Nephron progenitor cell (in vitro differentiated cells): ENCODE measurements at regions not wholly inside any gene's neighbourhood (a gene's known extent, or its start where the extent isn't known, plus 50 kb on each side); places are given as distances from the start of the nearest gene placed in this dataset.

Experiments used
- DNase-seq: peaks from one replicate; pipeline ENCODE4 v3.0.0; 2021
- H3K27ac Mint-ChIP-seq: 2 replicates; pipeline ENCODE4 v1.8.0; 2021; ENCODE audit warnings: mild to moderate bottlenecking, moderate library complexity, mixed read lengths
- H3K27me3 Mint-ChIP-seq: 2 replicates; pipeline ENCODE4 v1.8.0; 2021; ENCODE audit warnings: mild to moderate bottlenecking, low read depth, mixed read lengths; ENCODE audit not compliant: poor library complexity
- H3K36me3 Mint-ChIP-seq: 2 replicates; pipeline ENCODE4 v1.8.0; 2021; ENCODE audit warnings: low read depth, mixed read lengths
- H3K4me1 Mint-ChIP-seq: 2 replicates; pipeline ENCODE4 v1.8.0; 2021; ENCODE audit warnings: mixed read lengths
- H3K4me3 Mint-ChIP-seq: 2 replicates; pipeline ENCODE4 v1.8.0; 2021; ENCODE audit warnings: mild to moderate bottlenecking, moderate library complexity, mixed read lengths
- H3K9me3 Mint-ChIP-seq: 2 replicates; pipeline ENCODE4 v1.8.0; 2021; ENCODE audit warnings: mild to moderate bottlenecking, moderate library complexity, mixed read lengths
- CTCF ChIP-seq: fragments of 200-600 bp; sonication (generic); IDR thresholded peaks from 2 replicates; pipeline ENCODE4 v1.5.0; 2021; ENCODE audit warnings: antibody characterized with exemption

- Mint-ChIP-seq H3K4me1 (no peaks in the 10 kb centered on the region), H3K27ac (no peak overlapping the region), H3K36me3 (peaks cover 90% of the 10 kb centered on the region), H3K27me3 (no peaks in the 10 kb centered on the region), H3K9me3 (peaks cover 74% of the 10 kb centered on the region), H3K4me3 (no peak overlapping the region)
- TF ChIP-seq CTCF, result no peak
- DNase-seq, result no peak
Observed at GRCh38 chr21:31482460-31482859, 138.4 kb upstream of the TIAM1 start.

- no peak for TF ChIP-seq CTCF
- peaks cover 69% of the 10 kb centered on the region for H3K9me3 Mint-ChIP-seq
- H3K27me3 Mint-ChIP-seq, result no peaks in the 10 kb centered on the region
- no peak overlapping the region for H3K4me3 Mint-ChIP-seq
- DNase-seq, result no peak
- H3K27ac Mint-ChIP-seq, result no peak overlapping the region
- H3K36me3 Mint-ChIP-seq, result peaks cover 93% of the 10 kb centered on the region
- peaks cover 11% of the 10 kb centered on the region for H3K4me1 Mint-ChIP-seq
Observed at GRCh38 chr21:31480228-31480627, 136.2 kb upstream of the TIAM1 start.

GRCh38 chr21:31479714-31480113 lies 135.7 kb upstream of the TIAM1 start:
- Mint-ChIP-seq H3K4me3 (no peak overlapping the region), H3K27me3 (no peaks in the 10 kb centered on the region), H3K27ac (no peak overlapping the region), H3K9me3 (peaks cover 64% of the 10 kb centered on the region), H3K36me3 (peaks cover 93% of the 10 kb centered on the region), H3K4me1 (peaks cover 11% of the 10 kb centered on the region)
- no peak for TF ChIP-seq CTCF
- no peak for DNase-seq

GRCh38 chr21:31479222-31479621 lies 135.2 kb upstream of the TIAM1 start:
- peaks cover 92% of the 10 kb centered on the region for H3K36me3 Mint-ChIP-seq
- peaks cover 11% of the 10 kb centered on the region for H3K4me1 Mint-ChIP-seq
- no peaks in the 10 kb centered on the region for H3K27me3 Mint-ChIP-seq
- H3K4me3 Mint-ChIP-seq, result no peak overlapping the region
- TF ChIP-seq CTCF, result no peak
- H3K9me3 Mint-ChIP-seq, result peaks cover 60% of the 10 kb centered on the region
- H3K27ac Mint-ChIP-seq, result no peak overlapping the region
- no peak for DNase-seq

GRCh38 chr21:31476263-31477022 lies 132.4 kb upstream of the TIAM1 start:
- peak overlapping the region; percentile 91 for H3K27ac Mint-ChIP-seq

More at GRCh38 chr21:31476263-31477022, 132.4 kb upstream of the TIAM1 start:
- TF ChIP-seq CTCF, result no peak
- Mint-ChIP-seq H3K4me3 (no peak overlapping the region), H3K27me3 (no peaks in the 10 kb centered on the region), H3K36me3 (peaks cover 86% of the 10 kb centered on the region), H3K4me1 (peaks cover 16% of the 10 kb centered on the region), H3K9me3 (peaks cover 43% of the 10 kb centered on the region)
- DNase-seq, result no peak
